PC-9 (cell line): ENCODE measurements at regions not wholly inside any gene's neighbourhood (a gene's known extent, or its start where the extent isn't known, plus 50 kb on each side); places are given as distances from the start of the nearest gene placed in this dataset.

ENCODE experiments used
- EZH2 ChIP-seq: fragments of 200-600 bp; sonication (generic); IDR thresholded peaks from 2 replicates; pipeline ENCODE4 v1.8.0; 2017; ENCODE audit warnings: antibody characterized with exemption, low read depth
- TF ChIP-seq, protein P1 (sequence below): fragments of 200-600 bp; sonication (generic); conservative IDR thresholded peaks from 2 replicates; pipeline ENCODE4 v1.6.1; 2017; ENCODE audit warnings: mixed run types, antibody characterized with exemption, mild to moderate bottlenecking, moderate library complexity

DNA sequence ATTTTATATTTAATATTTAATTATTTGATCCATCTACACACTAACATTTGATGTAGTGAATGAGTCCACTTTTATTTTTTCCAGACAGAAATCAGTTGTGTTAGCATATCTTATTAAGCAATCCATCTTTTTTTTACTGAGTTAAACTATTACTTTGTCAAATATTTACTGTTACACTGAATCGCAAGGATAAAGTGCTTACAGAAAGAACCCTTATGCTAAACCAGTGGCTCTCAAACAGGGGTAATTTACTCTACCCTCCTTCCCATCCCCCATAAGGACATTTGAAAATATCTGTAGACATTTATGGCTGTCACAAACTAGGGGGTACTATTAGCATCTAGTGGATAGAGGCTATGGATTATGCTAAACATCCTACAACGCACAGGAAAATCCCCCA, 508.2 kb downstream of the C12orf50 start:
- TF ChIP-seq EZH2, result no peak
- TF ChIP-seq, protein P1, sequence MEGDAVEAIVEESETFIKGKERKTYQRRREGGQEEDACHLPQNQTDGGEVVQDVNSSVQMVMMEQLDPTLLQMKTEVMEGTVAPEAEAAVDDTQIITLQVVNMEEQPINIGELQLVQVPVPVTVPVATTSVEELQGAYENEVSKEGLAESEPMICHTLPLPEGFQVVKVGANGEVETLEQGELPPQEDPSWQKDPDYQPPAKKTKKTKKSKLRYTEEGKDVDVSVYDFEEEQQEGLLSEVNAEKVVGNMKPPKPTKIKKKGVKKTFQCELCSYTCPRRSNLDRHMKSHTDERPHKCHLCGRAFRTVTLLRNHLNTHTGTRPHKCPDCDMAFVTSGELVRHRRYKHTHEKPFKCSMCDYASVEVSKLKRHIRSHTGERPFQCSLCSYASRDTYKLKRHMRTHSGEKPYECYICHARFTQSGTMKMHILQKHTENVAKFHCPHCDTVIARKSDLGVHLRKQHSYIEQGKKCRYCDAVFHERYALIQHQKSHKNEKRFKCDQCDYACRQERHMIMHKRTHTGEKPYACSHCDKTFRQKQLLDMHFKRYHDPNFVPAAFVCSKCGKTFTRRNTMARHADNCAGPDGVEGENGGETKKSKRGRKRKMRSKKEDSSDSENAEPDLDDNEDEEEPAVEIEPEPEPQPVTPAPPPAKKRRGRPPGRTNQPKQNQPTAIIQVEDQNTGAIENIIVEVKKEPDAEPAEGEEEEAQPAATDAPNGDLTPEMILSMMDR, result no peak
